PC-9 (cell line): ENCODE measurements at regions not wholly inside any gene's neighbourhood (a gene's known extent, or its start where the extent isn't known, plus 50 kb on each side); places are given as distances from the start of the nearest gene placed in this dataset.

Experiments
- BruUV-seq: library from RNA; stranded (reverse); fragments of 400-500 nt; replicated peaks from 2 replicates; lab custom pipeline; 2021; lab: Mats Ljungman, UMichigan
- CTCF ChIA-PET: fragments of 300-600 bp; sonication (Branson Sonifier 250); formaldehyde crosslinking; loops from one replicate; lab custom pipeline; 2022; ENCODE audit warnings: antibody characterized with exemption; lab: Charles Lee
- POLR2A ChIA-PET: fragments of 300-600 bp; sonication (Branson Sonifier 250); formaldehyde crosslinking; loops from one replicate; lab custom pipeline; 2022; ENCODE audit warnings: antibody characterized with exemption; ENCODE audit not compliant: unreplicated experiment; lab: Charles Lee
- DNase-seq, 2 experiments: peaks; one replicate each; pipeline versions ENCODE4 v3.0.0 to v3.0.0-alpha.2; 2015 to 2022; ENCODE audit warnings: mixed read lengths in 1 of 2
- H2AFZ ChIP-seq: fragments of 200-600 bp; sonication (generic); 2 replicates; pipeline ENCODE4 v1.8.1; 2017; ENCODE audit warnings: antibody characterized with exemption
- H3F3A ChIP-seq: fragments of 200-600 bp; sonication (generic); 2 replicates; pipeline ENCODE4 v1.8.1; 2017; ENCODE audit warnings: antibody characterized with exemption, mild to moderate bottlenecking, low read depth; ENCODE audit not compliant: insufficient read depth
- H3K27ac ChIP-seq: fragments of 200-600 bp; sonication (generic); 2 replicates; pipeline ENCODE4 v1.6.1; 2016; ENCODE audit warnings: mixed run types
- H3K27me3 ChIP-seq: fragments of 200-600 bp; sonication (generic); 2 replicates; pipeline ENCODE4 v1.6.1; 2016; ENCODE audit warnings: low read depth, mixed run types; ENCODE audit not compliant: insufficient read depth
- H3K36me3 ChIP-seq: fragments of 200-600 bp; sonication (generic); 2 replicates; pipeline ENCODE4 v1.6.1; 2016; ENCODE audit warnings: low read depth, mixed run types
- H3K4me1 ChIP-seq: fragments of 200-600 bp; sonication (generic); replicated peaks from 2 replicates; pipeline ENCODE4 v1.6.1; 2016; ENCODE audit warnings: mixed run types; ENCODE audit not compliant: insufficient read depth
- H3K4me2 ChIP-seq: fragments of 200-600 bp; sonication (generic); 2 replicates; pipeline ENCODE4 v1.6.1; 2017; ENCODE audit warnings: mixed run types
- H3K4me3 ChIP-seq: fragments of 200-600 bp; sonication (generic); 2 replicates; pipeline ENCODE4 v1.6.1; 2016; ENCODE audit warnings: mixed run types
- H3K79me2 ChIP-seq: fragments of 200-600 bp; sonication (generic); 2 replicates; pipeline ENCODE4 v1.6.1; 2017; ENCODE audit warnings: low read depth, mixed run types
- H3K9me2 ChIP-seq: fragments of 200-600 bp; sonication (generic); 2 replicates; pipeline ENCODE4 v1.8.1; 2017; ENCODE audit warnings: mild to moderate bottlenecking; ENCODE audit not compliant: insufficient read depth
- H3K9me3 ChIP-seq: fragments of 200-600 bp; sonication (generic); 2 replicates; pipeline ENCODE4 v1.8.1; 2016; ENCODE audit warnings: low read depth; ENCODE audit not compliant: insufficient read depth
- H4K20me1 ChIP-seq: fragments of 200-600 bp; sonication (generic); 2 replicates; pipeline ENCODE4 v1.8.1; 2017; ENCODE audit not compliant: insufficient read depth
- EZH2 ChIP-seq: fragments of 200-600 bp; sonication (generic); IDR thresholded peaks from 2 replicates; pipeline ENCODE4 v1.8.0; 2017; ENCODE audit warnings: antibody characterized with exemption, low read depth
- intact Hi-C: fragments of 100-400 bp; cut with micrococcal nuclease; formaldehyde crosslinking; loops from one replicate; pipeline ENCODE4 v1.10.0; 2022; ENCODE audit not compliant: unreplicated experiment
- TF ChIP-seq, protein P1 (sequence below): fragments of 200-600 bp; sonication (generic); conservative IDR thresholded peaks from 2 replicates; pipeline ENCODE4 v1.6.1; 2017; ENCODE audit warnings: mixed run types, antibody characterized with exemption, mild to moderate bottlenecking, moderate library complexity

DNA sequence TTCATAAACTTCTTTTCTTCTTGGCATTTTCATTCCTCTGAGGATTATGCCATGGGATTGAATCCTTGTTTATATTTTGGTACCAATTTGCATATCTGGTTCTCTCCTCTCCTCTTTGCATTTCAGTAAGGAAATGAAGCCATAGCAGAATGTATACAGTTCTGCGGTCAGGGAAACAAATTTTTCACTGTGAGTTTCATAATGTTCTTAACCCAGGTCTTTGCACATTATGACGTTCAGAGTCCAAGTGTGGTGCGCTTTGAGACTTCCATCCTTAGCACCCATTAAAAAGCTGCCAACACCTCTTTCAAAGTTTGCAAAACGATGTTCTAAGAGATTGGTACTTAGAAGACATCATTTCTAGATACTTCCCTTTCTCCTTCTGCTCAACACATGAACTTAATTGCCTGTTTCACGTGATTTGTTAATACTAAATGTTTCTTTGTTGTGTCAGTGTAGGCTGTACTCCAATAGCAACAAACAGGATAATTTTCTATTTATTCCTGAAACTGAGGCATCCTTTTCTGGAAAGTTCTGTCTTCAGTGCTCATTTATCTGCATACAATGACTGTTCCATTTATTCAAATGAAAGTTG is 953.1 kb upstream of the NR2F2 start:
- H4K20me1 ChIP-seq = no peaks in the 10 kb centered on the region
- TF ChIP-seq EZH2 = no peak
- TF ChIP-seq, protein P1, sequence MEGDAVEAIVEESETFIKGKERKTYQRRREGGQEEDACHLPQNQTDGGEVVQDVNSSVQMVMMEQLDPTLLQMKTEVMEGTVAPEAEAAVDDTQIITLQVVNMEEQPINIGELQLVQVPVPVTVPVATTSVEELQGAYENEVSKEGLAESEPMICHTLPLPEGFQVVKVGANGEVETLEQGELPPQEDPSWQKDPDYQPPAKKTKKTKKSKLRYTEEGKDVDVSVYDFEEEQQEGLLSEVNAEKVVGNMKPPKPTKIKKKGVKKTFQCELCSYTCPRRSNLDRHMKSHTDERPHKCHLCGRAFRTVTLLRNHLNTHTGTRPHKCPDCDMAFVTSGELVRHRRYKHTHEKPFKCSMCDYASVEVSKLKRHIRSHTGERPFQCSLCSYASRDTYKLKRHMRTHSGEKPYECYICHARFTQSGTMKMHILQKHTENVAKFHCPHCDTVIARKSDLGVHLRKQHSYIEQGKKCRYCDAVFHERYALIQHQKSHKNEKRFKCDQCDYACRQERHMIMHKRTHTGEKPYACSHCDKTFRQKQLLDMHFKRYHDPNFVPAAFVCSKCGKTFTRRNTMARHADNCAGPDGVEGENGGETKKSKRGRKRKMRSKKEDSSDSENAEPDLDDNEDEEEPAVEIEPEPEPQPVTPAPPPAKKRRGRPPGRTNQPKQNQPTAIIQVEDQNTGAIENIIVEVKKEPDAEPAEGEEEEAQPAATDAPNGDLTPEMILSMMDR = no peak
- intact Hi-C loops = no loop called here
- no peaks in the 10 kb centered on the region for H3K79me2 ChIP-seq
- POLR2A ChIA-PET = no interaction called here
- no peaks in the 10 kb centered on the region for H3K36me3 ChIP-seq
- peaks cover 3% of the 10 kb centered on the region; the same call in 1 of the 2 replicates for H3K9me2 ChIP-seq
- BruUV-seq = no TSS peak
- H3K4me1 ChIP-seq = no peaks in the 10 kb centered on the region
- no peaks in the 10 kb centered on the region for H3K27me3 ChIP-seq
- H3K27ac ChIP-seq = no peak overlapping the region
- H3K4me3 ChIP-seq = no peak overlapping the region
- H3K9me3 ChIP-seq = no peaks in the 10 kb centered on the region
- CTCF ChIA-PET = no interaction called here
- H2AFZ ChIP-seq = no peak overlapping the region
- DNase-seq = no peak
- no peaks in the 10 kb centered on the region for H3F3A ChIP-seq
- no peak overlapping the region for H3K4me2 ChIP-seq

DNA sequence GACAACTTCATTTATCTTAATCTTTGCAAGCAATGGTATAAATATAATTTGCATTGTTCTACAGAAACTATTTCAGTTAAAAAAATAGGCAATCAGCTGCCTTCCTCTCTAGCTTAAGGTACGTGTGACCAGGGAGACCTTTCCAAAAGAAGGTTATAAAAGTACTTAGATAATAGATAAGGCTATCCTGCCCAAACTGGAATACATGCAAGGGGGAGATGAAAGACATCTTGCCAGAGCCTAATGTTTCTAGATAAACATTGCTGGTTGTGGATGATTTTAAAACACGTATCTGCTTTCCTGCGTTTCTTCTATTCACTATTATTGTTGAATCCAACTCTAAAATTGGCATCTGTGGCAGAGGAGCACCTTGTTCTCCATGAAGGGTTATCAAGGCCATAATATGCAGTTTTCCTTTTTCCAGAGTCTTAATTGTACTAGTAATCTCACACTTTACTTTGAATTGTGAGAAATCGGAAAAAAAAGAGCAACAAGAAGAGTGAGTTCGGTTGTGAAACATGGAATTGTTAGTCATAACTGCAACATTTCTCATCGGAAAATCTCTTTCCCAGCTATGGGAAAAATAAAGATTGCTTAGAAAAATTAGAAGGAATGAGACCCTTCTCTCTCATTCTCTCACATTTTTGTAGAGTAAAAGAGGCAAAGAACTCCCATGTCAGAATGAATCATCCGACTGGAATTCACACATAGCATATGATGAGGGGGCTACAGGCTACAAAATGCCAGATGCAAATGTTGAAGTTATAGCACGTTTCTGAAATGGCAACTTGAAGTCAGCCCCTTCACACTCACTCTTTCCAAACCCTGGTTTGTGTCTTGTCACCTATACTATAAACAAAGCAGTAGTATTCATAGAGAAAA is 936.1 kb upstream of the NR2F2 start:
- intact Hi-C loops = no loop called here
- H3K4me3 ChIP-seq = no peak overlapping the region
- no peak overlapping the region for H3K27ac ChIP-seq
- H3F3A ChIP-seq = no peaks in the 10 kb centered on the region
- no peak overlapping the region for H3K4me2 ChIP-seq
- ChIA-PET POLR2A (no interaction called here), CTCF (no interaction called here)
- H3K4me1 ChIP-seq = no peaks in the 10 kb centered on the region
- BruUV-seq = no TSS peak
- H3K27me3 ChIP-seq = no peaks in the 10 kb centered on the region
- H2AFZ ChIP-seq = no peak overlapping the region
- H3K9me3 ChIP-seq = no peaks in the 10 kb centered on the region; the same call in 1 of the 2 replicates
- DNase-seq = no peak
- H3K79me2 ChIP-seq = no peaks in the 10 kb centered on the region
- TF ChIP-seq, protein P1 = no peak
- no peak for TF ChIP-seq EZH2
- no peaks in the 10 kb centered on the region for H3K36me3 ChIP-seq
- no peaks in the 10 kb centered on the region for H4K20me1 ChIP-seq
- no peaks in the 10 kb centered on the region; the same call in 1 of the 2 replicates for H3K9me2 ChIP-seq

DNA sequence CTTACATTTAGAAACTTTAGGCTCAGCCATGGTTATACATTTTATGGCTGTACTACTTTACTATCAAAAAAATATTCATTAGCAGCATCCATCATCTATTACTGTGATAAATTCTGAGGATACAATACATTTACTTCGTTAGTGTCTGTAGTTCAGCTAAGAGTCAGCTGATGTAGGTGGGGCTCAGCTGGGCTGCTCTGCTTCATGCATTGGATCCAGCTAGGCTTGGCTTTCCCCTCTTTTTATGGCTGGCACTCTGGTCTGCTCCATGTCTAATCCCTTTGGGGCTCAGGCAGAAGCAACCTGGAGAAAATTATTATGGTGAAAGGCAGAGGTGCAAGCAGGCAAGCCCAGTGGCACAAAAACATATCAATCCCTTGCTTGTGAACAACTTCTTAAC is 930.1 kb upstream of the NR2F2 start:
- H3F3A ChIP-seq = no peaks in the 10 kb centered on the region
- POLR2A ChIA-PET = no interaction called here
- CTCF ChIA-PET = no interaction called here
- no peaks in the 10 kb centered on the region for H3K9me3 ChIP-seq
- no peaks in the 10 kb centered on the region for H3K27me3 ChIP-seq
- no peak overlapping the region for H3K4me3 ChIP-seq
- no peak overlapping the region for H3K27ac ChIP-seq
- H3K36me3 ChIP-seq = no peaks in the 10 kb centered on the region
- no TSS peak for BruUV-seq
- H2AFZ ChIP-seq = no peak overlapping the region
- intact Hi-C loops = no loop called here
- H4K20me1 ChIP-seq = no peaks in the 10 kb centered on the region
- DNase-seq = no peak
- TF ChIP-seq, protein P1 = no peak
- no peak for TF ChIP-seq EZH2
- no peak overlapping the region for H3K4me2 ChIP-seq
- H3K9me2 ChIP-seq = no peaks in the 10 kb centered on the region; the same call in 1 of the 2 replicates
- H3K79me2 ChIP-seq = no peaks in the 10 kb centered on the region
- no peaks in the 10 kb centered on the region for H3K4me1 ChIP-seq
